T-cell (primary cell): ENCODE measurements at regions not wholly inside any gene's neighbourhood (a gene's known extent, or its start where the extent isn't known, plus 50 kb on each side); places are given as distances from the start of the nearest gene placed in this dataset.

Experiments used
- ATAC-seq, 4 experiments: fragments of 200-7000 bp in 3 of 4; fragments of 150-1000 bp in 1 of 4; cut with Tn5 transposase; replicated peaks in 1 of 4; 1 replicate in 3 of 4; 2 replicates in 1 of 4; pipeline ENCODE4 v1.10.0; 2021; ENCODE audit warnings: moderate library complexity in 3 of 4, mild to moderate bottlenecking in 2 of 4, moderate number of reproducible peaks in 1 of 4
- CTCF ChIA-PET, 2 donors: fragments of 300-600 bp; sonication (Branson Sonifier 250); formaldehyde crosslinking; loops; one replicate each; lab custom pipeline; 2022; ENCODE audit warnings: antibody characterized with exemption in 2 of 2; lab: Charles Lee
- POLR2A ChIA-PET, 2 donors: fragments of 300-600 bp; sonication (Branson Sonifier 250); formaldehyde crosslinking; loops; one replicate each; lab custom pipeline; 2022; ENCODE audit warnings: antibody characterized with exemption in 2 of 2; lab: Charles Lee
- DNase-seq, 35 experiments: peaks; one replicate each; pipeline versions ENCODE4 v3.0.0 to v3.0.0-alpha.2; 2013 to 2023
- H3K27ac ChIP-seq: one replicate; pipeline ENCODE4 v1.5.1; 2013; ENCODE audit warnings: low read length
- H3K27me3 ChIP-seq, 2 experiments: replicated peaks in 1 of 2; 1 replicate in 1 of 2; 2 replicates in 1 of 2; pipeline versions ENCODE4 v1.6.1 to v1.7.0; 2013; ENCODE audit warnings: low read length in 1 of 2, mixed read lengths in 1 of 2; ENCODE audit not compliant: control insufficient read depth in 2 of 2, insufficient read depth in 2 of 2; ENCODE audit errors: extremely low read depth in 1 of 2
- H3K36me3 ChIP-seq, 2 donors: 1 replicate in 1 of 2; 2 replicates in 1 of 2; pipeline versions ENCODE4 v1.6.1 to v1.7.0; 2013; ENCODE audit warnings: low read length in 1 of 2; ENCODE audit not compliant: control insufficient read depth in 2 of 2, insufficient read depth in 1 of 2; ENCODE audit errors: extremely low read depth in 1 of 2
- H3K4me1 ChIP-seq, 2 experiments: 1 replicate in 1 of 2; 2 replicates in 1 of 2; pipeline versions ENCODE4 v1.6.1 to v1.7.0; 2013; ENCODE audit warnings: low read length in 2 of 2, mixed read lengths in 1 of 2; ENCODE audit not compliant: insufficient read depth in 2 of 2, control insufficient read depth in 1 of 2; ENCODE audit errors: extremely low read depth in 1 of 2
- H3K4me3 ChIP-seq, 2 donors: 1 replicate in 1 of 2; 2 replicates in 1 of 2; pipeline versions ENCODE4 v1.5.1 to v1.7.0; 2013; ENCODE audit warnings: mild to moderate bottlenecking in 2 of 2, low read length in 1 of 2, moderate library complexity in 1 of 2; ENCODE audit not compliant: control insufficient read depth in 1 of 2; ENCODE audit errors: extremely low read depth in 1 of 2
- H3K9me3 ChIP-seq: 2 replicates; pipeline ENCODE4 v1.7.0; 2013
- H3K27ac Mint-ChIP-seq, 2 donors: one replicate each; pipeline ENCODE4 v1.8.0; 2020 to 2021; ENCODE audit warnings: mild to moderate bottlenecking in 2 of 2, mixed read lengths in 2 of 2
- H3K27me3 Mint-ChIP-seq, 2 donors: one replicate each; pipeline ENCODE4 v1.8.0; 2021 to 2022; ENCODE audit warnings: mixed read lengths in 2 of 2
- H3K36me3 Mint-ChIP-seq: one replicate; pipeline ENCODE4 v1.8.0; 2021; ENCODE audit warnings: mixed read lengths
- H3K4me1 Mint-ChIP-seq, 3 donors: one replicate each; pipeline ENCODE4 v1.8.0; 2020 to 2022; ENCODE audit warnings: mixed read lengths in 3 of 3, mild to moderate bottlenecking in 1 of 3
- H3K4me3 Mint-ChIP-seq, 3 donors: one replicate each; pipeline ENCODE4 v1.8.0; 2020 to 2022; ENCODE audit warnings: mild to moderate bottlenecking in 3 of 3, mixed read lengths in 3 of 3, moderate library complexity in 3 of 3
- H3K9me3 Mint-ChIP-seq, 3 donors: one replicate each; pipeline ENCODE4 v1.8.0; 2020 to 2022; ENCODE audit warnings: mixed read lengths in 3 of 3
- WGBS: methylation state at CpG from one replicate; pipeline ENCODE4 v1.1.5; 2013; ENCODE audit warnings: missing lambda C conversion rate; ENCODE audit not compliant: insufficient coverage; 5-methylcytosine and 5-hydroxymethylcytosine counted together

- no peaks in the 10 kb centered on the region for H3K4me1 ChIP-seq
- Mint-ChIP-seq H3K27ac (no peak overlapping the region), H3K4me1 (peaks cover 16 to 45% (median 36%) of the 10 kb centered on the region in 3 donors), H3K9me3 (peaks cover 0 to 7% (median 0%) of the 10 kb centered on the region in 3 donors), H3K27me3 (peaks cover 0 to 31% of the 10 kb centered on the region in 2 donors), H3K4me3 (no peak overlapping the region), H3K36me3 (no peaks in the 10 kb centered on the region)
- H3K4me3 ChIP-seq: no peak overlapping the region
- no peaks in the 10 kb centered on the region for H3K9me3 ChIP-seq
- no CpG with 5 or more reads among the region's 3 CpGs for WGBS
- POLR2A ChIA-PET: no interaction called here
- H3K36me3 ChIP-seq: no peaks in the 10 kb centered on the region
- CTCF ChIA-PET: no interaction called here
- H3K27me3 ChIP-seq: no peaks in the 10 kb centered on the region
- DNase-seq (no peak), ATAC-seq (no peak)
- no peak overlapping the region for H3K27ac ChIP-seq
Measured at GRCh38 chrX:13253223-13253622, 66.6 kb downstream of the ATXN3L start.

- POLR2A ChIA-PET: no interaction called here
- H3K9me3 ChIP-seq: no peaks in the 10 kb centered on the region
- WGBS: 100% methylated on average over 3 of the region's 4 CpGs
Measured at GRCh38 chrX:13252726-13253125, 67.1 kb downstream of the ATXN3L start.

GRCh38 chrX:13250826-13251580 lies 68.8 kb downstream of the ATXN3L start:
- Histone ChIP-seq H3K4me1 (no peaks in the 10 kb centered on the region), H3K27me3 (no peaks in the 10 kb centered on the region), H3K36me3 (no peaks in the 10 kb centered on the region), H3K27ac (no peak overlapping the region), H3K4me3 (no peak overlapping the region), H3K9me3 (no peaks in the 10 kb centered on the region)
- no peaks in the 10 kb centered on the region for H3K36me3 Mint-ChIP-seq
- no peak overlapping the region for H3K4me3 Mint-ChIP-seq
- ATAC-seq: no peak
- POLR2A ChIA-PET: no interaction called here
- peaks cover 0 to 28% of the 10 kb centered on the region in 2 donors for H3K27me3 Mint-ChIP-seq
- no peak overlapping the region for H3K27ac Mint-ChIP-seq
- CTCF ChIA-PET: no interaction called here
- WGBS: 73% methylated on average over 2 of the region's 7 CpGs
- H3K4me1 Mint-ChIP-seq: peaks cover 12 to 31% (median 23%) of the 10 kb centered on the region in 3 donors
- no peak for DNase-seq
- H3K9me3 Mint-ChIP-seq: peaks cover 0 to 7% (median 0%) of the 10 kb centered on the region in 3 donors

More at GRCh38 chrX:13252726-13253125, 67.1 kb downstream of the ATXN3L start:
- H3K27ac Mint-ChIP-seq: no peak overlapping the region
- Histone ChIP-seq H3K27ac (no peak overlapping the region), H3K4me1 (no peaks in the 10 kb centered on the region), H3K36me3 (no peaks in the 10 kb centered on the region), H3K4me3 (no peak overlapping the region), H3K27me3 (no peaks in the 10 kb centered on the region)
- peaks cover 16 to 45% (median 36%) of the 10 kb centered on the region in 3 donors for H3K4me1 Mint-ChIP-seq
- H3K9me3 Mint-ChIP-seq: peaks cover 0 to 7% (median 0%) of the 10 kb centered on the region in 3 donors
- CTCF ChIA-PET: interaction anchor here in 1 of 2 donors (1.0 kb wide), 1 partner anchor 303 kb away, joined by 3 read pairs; no protein-coding TSS in a partner anchor
- H3K4me3 Mint-ChIP-seq: no peak overlapping the region
- ATAC-seq (no peak), DNase-seq (no peak)
- H3K27me3 Mint-ChIP-seq: peaks cover 0 to 31% of the 10 kb centered on the region in 2 donors
- H3K36me3 Mint-ChIP-seq: no peaks in the 10 kb centered on the region

GRCh38 chrX:13248867-13249486 lies 70.9 kb downstream of the ATXN3L start:
- Histone ChIP-seq H3K36me3 (no peaks in the 10 kb centered on the region), H3K4me3 (no peak overlapping the region), H3K4me1 (no peaks in the 10 kb centered on the region), H3K27ac (no peak overlapping the region), H3K9me3 (no peaks in the 10 kb centered on the region), H3K27me3 (no peaks in the 10 kb centered on the region)
- H3K4me1 Mint-ChIP-seq: peaks cover 2 to 14% (median 9%) of the 10 kb centered on the region in 3 donors
- H3K36me3 Mint-ChIP-seq: no peaks in the 10 kb centered on the region
- POLR2A ChIA-PET: no interaction called here
- H3K9me3 Mint-ChIP-seq: peaks cover 0 to 11% (median 6%) of the 10 kb centered on the region in 3 donors
- no peak overlapping the region for H3K27ac Mint-ChIP-seq
- H3K27me3 Mint-ChIP-seq: peaks cover 0 to 25% of the 10 kb centered on the region in 2 donors
- CTCF ChIA-PET: no interaction called here
- no peak for ATAC-seq
- DNase-seq: no peak
- no CpG with 5 or more reads among the region's 9 CpGs for WGBS
- H3K4me3 Mint-ChIP-seq: no peak overlapping the region

GRCh38 chrX:13239272-13239671 lies 80.6 kb downstream of the ATXN3L start:
- no peaks in the 10 kb centered on the region for H3K36me3 ChIP-seq
- no peak overlapping the region for H3K4me3 ChIP-seq
- DNase-seq (no peak), ATAC-seq (no peak)
- Mint-ChIP-seq H3K27ac (no peak overlapping the region), H3K36me3 (no peaks in the 10 kb centered on the region), H3K4me3 (no peak overlapping the region), H3K9me3 (no peaks in the 10 kb centered on the region), H3K27me3 (peaks cover 0 to 43% of the 10 kb centered on the region in 2 donors), H3K4me1 (no peaks in the 10 kb centered on the region)
- H3K27ac ChIP-seq: no peak overlapping the region
- ChIA-PET POLR2A (no interaction called here), CTCF (interaction anchor here in 1 of 2 donors (0.7 kb wide), 1 partner anchor 103 kb away, joined by 3 read pairs; no protein-coding TSS in a partner anchor)
- no peaks in the 10 kb centered on the region for H3K4me1 ChIP-seq
- WGBS: no CpG with 5 or more reads among the region's 5 CpGs
- H3K9me3 ChIP-seq: no peaks in the 10 kb centered on the region
- no peaks in the 10 kb centered on the region for H3K27me3 ChIP-seq

GRCh38 chrX:13235930-13236329 lies 83.9 kb downstream of the ATXN3L start:
- Histone ChIP-seq H3K9me3 (no peaks in the 10 kb centered on the region), H3K4me3 (no peak overlapping the region), H3K36me3 (no peaks in the 10 kb centered on the region), H3K27me3 (no peaks in the 10 kb centered on the region), H3K27ac (no peak overlapping the region), H3K4me1 (no peaks in the 10 kb centered on the region)
- H3K27me3 Mint-ChIP-seq: peaks cover 0 to 36% of the 10 kb centered on the region in 2 donors
- WGBS: no CpG with 5 or more reads among the region's 1 CpG
- ATAC-seq (no peak), DNase-seq (no peak)
- H3K9me3 Mint-ChIP-seq: no peaks in the 10 kb centered on the region
- H3K36me3 Mint-ChIP-seq: no peaks in the 10 kb centered on the region
- no peak overlapping the region for H3K27ac Mint-ChIP-seq
- CTCF ChIA-PET: no interaction called here
- POLR2A ChIA-PET: no interaction called here
- no peak overlapping the region for H3K4me3 Mint-ChIP-seq
- H3K4me1 Mint-ChIP-seq: no peaks in the 10 kb centered on the region
